PFSK-1 (cell line): ENCODE measurements at regions not wholly inside any gene's neighbourhood (a gene's known extent, or its start where the extent isn't known, plus 50 kb on each side); places are given as distances from the start of the nearest gene placed in this dataset.

Experiments used
- POLR2AphosphoS5 ChIP-seq: IDR thresholded peaks from 2 replicates; pipeline ENCODE4 v1.6.1; 2012; ENCODE audit warnings: low read depth, mild to moderate bottlenecking, control low read depth, low read length, moderate library complexity
- SIN3A ChIP-seq: IDR thresholded peaks from 2 replicates; pipeline ENCODE4 v1.6.1; 2012; ENCODE audit warnings: mild to moderate bottlenecking, low read length, moderate library complexity, borderline replicate concordance; ENCODE audit not compliant: insufficient read depth
- TAF1 ChIP-seq: IDR thresholded peaks from 2 replicates; pipeline ENCODE4 v1.6.1; 2012; ENCODE audit warnings: low read length, control low read depth, borderline replicate concordance; ENCODE audit not compliant: insufficient read depth

GRCh38 chr4:124189545-124189944 is 523.0 kb downstream of the ANKRD50 start:
- TF ChIP-seq SIN3A (no peak), POLR2AphosphoS5 (no peak), TAF1 (no peak)
